ENCODE measurements at regions not wholly inside any gene's neighbourhood (a gene's known extent, or its start where the extent isn't known, plus 50 kb on each side); places are given as distances from the start of the nearest gene placed in this dataset.

- Histone ChIP-seq H4K20me1 (replicated peaks; ENCODE audit: control insufficient read depth, extremely low read depth, insufficient read depth, low read length) (no peaks in the 10 kb centered on the region), H3K4me3 (replicated peaks in 1 of 3; ENCODE audit: insufficient read depth in 1 of 3, low read depth in 1 of 3, low read length in 3 of 3) (no peak overlapping the region), H3K4me2 (ENCODE audit: insufficient read depth, low read length) (no peak overlapping the region), H3K79me2 (ENCODE audit: control insufficient read depth, insufficient read depth, low read length) (no peaks in the 10 kb centered on the region), H3K27ac (ENCODE audit: insufficient read depth, low read depth, low read length) (no peak overlapping the region), H2AFZ (ENCODE audit: low read depth, low read length) (no peak overlapping the region), H3K4me1 (ENCODE audit: control insufficient read depth, extremely low read depth, insufficient read depth, low read length) (no peaks in the 10 kb centered on the region), H3K9me3 (replicated peaks; ENCODE audit: control insufficient read depth, insufficient read depth, low read length) (no peaks in the 10 kb centered on the region), H3K36me3 (ENCODE audit: control insufficient read depth in 2 of 2, extremely low read depth in 1 of 2, insufficient read depth in 2 of 2, low read length in 2 of 2) (no peaks in the 10 kb centered on the region), H3K27me3 (ENCODE audit: control insufficient read depth in 2 of 2, insufficient read depth in 2 of 2, low read length in 2 of 2) (no peaks in the 10 kb centered on the region), H3K9me1 (replicated peaks; ENCODE audit: control insufficient read depth, extremely low read depth, insufficient read depth, low read length) (no peaks in the 10 kb centered on the region), H3K9ac (replicated peaks; ENCODE audit: extremely low read depth, insufficient read depth, low read length) (no peak overlapping the region)
- no peak for FAIRE-seq
- TF ChIP-seq CTCF (IDR thresholded peaks at IDR 0.05; ENCODE audit: extremely low read depth in 1 of 2, insufficient read depth in 1 of 2, low read depth in 1 of 2, low read length in 2 of 2) = no peak
- no peak for TF ChIP-seq EZH2 (IDR thresholded peaks at IDR 0.05; ENCODE audit: borderline replicate concordance, low read depth, low read length, severe bottlenecking)
- no peak for TF ChIP-seq GATA2 (IDR thresholded peaks at IDR 0.05; ENCODE audit: insufficient read depth, insufficient read length, low read depth, low read length)
- no peak for TF ChIP-seq JUN (IDR thresholded peaks at IDR 0.05; ENCODE audit: borderline replicate concordance, insufficient read depth, insufficient read length, low read depth)
- no peak for TF ChIP-seq MAX (IDR thresholded peaks at IDR 0.05; ENCODE audit: insufficient read depth, insufficient read length)
- no peak for TF ChIP-seq POLR2A (IDR thresholded peaks at IDR 0.05; ENCODE audit: low read depth, low read length)
- no peak for TF ChIP-seq POLR2AphosphoS5 (IDR thresholded peaks at IDR 0.05; ENCODE audit: insufficient read depth, low read depth, low read length)
- TF ChIP-seq MYC (IDR thresholded peaks at IDR 0.05; ENCODE audit: low read depth, low read length) = no peak
- TF ChIP-seq FOS (IDR thresholded peaks at IDR 0.05; ENCODE audit: borderline replicate concordance, insufficient read depth, low read length) = no peak
- dilution Hi-C loops (cut with MboI; ENCODE audit: extremely low pct_ligation_motif_present, low sequenced_read_pairs) (no loop called here), intact Hi-C loops (cut with micrococcal nuclease) (no loop called here)
- ChIA-PET CTCF (no interaction called here), POLR2A (no interaction called here)
- BruUV-seq (replicated peaks) = no TSS peak
- no peak for DNase-seq (ENCODE audit: low read depth, low spot score)
Measured at GRCh38 chr5:105587963-105588662, 2025.5 kb upstream of the NUDT12 start.

Data from endothelial cell of umbilical vein (primary cell).